ENCODE measurements at regions not wholly inside any gene's neighbourhood (a gene's known extent, or its start where the extent isn't known, plus 50 kb on each side); places are given as distances from the start of the nearest gene placed in this dataset.

DNA sequence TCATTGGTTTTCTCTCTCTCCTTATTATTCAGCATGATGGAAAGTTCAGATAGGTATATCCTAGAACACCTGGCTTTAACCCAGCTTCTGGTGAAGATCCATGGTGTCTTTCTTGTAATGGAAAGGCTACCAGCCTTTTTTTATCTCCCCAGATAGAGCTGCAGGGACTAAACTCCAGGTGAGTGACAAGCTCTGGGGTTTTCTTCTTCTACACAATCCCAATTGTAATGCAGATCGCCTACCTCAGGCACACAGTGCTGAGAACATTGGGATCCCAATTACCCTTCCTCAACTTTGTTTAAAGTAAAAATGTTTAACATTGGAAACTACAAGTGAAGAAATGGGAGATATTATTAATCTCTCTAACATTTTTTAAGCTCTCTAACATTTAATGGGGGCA, 1851.7 kb downstream of the PCDH9 start (continued):
- TF ChIP-seq, protein P1, sequence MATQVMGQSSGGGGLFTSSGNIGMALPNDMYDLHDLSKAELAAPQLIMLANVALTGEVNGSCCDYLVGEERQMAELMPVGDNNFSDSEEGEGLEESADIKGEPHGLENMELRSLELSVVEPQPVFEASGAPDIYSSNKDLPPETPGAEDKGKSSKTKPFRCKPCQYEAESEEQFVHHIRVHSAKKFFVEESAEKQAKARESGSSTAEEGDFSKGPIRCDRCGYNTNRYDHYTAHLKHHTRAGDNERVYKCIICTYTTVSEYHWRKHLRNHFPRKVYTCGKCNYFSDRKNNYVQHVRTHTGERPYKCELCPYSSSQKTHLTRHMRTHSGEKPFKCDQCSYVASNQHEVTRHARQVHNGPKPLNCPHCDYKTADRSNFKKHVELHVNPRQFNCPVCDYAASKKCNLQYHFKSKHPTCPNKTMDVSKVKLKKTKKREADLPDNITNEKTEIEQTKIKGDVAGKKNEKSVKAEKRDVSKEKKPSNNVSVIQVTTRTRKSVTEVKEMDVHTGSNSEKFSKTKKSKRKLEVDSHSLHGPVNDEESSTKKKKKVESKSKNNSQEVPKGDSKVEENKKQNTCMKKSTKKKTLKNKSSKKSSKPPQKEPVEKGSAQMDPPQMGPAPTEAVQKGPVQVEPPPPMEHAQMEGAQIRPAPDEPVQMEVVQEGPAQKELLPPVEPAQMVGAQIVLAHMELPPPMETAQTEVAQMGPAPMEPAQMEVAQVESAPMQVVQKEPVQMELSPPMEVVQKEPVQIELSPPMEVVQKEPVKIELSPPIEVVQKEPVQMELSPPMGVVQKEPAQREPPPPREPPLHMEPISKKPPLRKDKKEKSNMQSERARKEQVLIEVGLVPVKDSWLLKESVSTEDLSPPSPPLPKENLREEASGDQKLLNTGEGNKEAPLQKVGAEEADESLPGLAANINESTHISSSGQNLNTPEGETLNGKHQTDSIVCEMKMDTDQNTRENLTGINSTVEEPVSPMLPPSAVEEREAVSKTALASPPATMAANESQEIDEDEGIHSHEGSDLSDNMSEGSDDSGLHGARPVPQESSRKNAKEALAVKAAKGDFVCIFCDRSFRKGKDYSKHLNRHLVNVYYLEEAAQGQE (IDR thresholded peaks at IDR 0.05; ENCODE audit: low read depth), result no peak
- TF ChIP-seq YY1 (IDR thresholded peaks at IDR 0.05; ENCODE audit: extremely low read depth, insufficient replicate concordance, low read depth, low read length), result no peak
- TF ChIP-seq, protein P2, sequence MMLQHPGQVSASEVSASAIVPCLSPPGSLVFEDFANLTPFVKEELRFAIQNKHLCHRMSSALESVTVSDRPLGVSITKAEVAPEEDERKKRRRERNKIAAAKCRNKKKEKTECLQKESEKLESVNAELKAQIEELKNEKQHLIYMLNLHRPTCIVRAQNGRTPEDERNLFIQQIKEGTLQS (IDR thresholded peaks at IDR 0.05), result no peak
- no peak for TF ChIP-seq SRF (IDR thresholded peaks at IDR 0.05; ENCODE audit: low read depth)
- TF ChIP-seq RAD21 (IDR thresholded peaks at IDR 0.05; ENCODE audit: low read depth), result no peak
- TF ChIP-seq SP1 (IDR thresholded peaks at IDR 0.05; ENCODE audit: low read depth), result no peak
- TF ChIP-seq, protein P3, sequence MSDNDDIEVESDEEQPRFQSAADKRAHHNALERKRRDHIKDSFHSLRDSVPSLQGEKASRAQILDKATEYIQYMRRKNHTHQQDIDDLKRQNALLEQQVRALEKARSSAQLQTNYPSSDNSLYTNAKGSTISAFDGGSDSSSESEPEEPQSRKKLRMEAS (IDR thresholded peaks at IDR 0.05), result no peak

DNA sequence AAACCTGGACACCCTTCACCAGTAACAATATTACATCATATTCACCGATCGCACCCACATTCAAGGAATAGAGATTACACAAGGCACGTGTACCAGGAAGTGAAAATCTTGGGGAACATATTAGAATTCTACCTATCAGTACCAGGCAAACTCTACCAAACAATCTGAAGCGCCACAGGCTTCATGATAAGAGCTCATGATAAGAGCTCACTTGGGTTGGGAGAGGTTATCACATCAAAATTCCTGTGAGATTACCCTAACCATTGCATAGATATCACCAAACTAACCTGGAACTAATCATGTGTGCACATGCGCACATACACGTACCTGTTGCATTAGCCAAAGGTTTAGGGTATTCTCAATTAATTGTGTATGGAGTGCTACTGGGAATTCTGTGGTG, 1861.3 kb downstream of the PCDH9 start:
- H3K4me2 ChIP-seq (ENCODE audit: low read length), result no peak overlapping the region
- H3K36me3 ChIP-seq (ENCODE audit: control insufficient read depth in 1 of 2, insufficient read depth in 2 of 2, low read length in 2 of 2), result no peaks in the 10 kb centered on the region
- H4K20me1 ChIP-seq (ENCODE audit: insufficient read depth), result no peaks in the 10 kb centered on the region
- no peak overlapping the region for H2AFZ ChIP-seq (ENCODE audit: low read depth, low read length, poor library complexity, severe bottlenecking)
- ATAC-seq (no peak), DNase-seq (ENCODE audit: low read depth, low spot score) (no peak)
- H3K27ac ChIP-seq (ENCODE audit: low read depth, low read length), result no peak overlapping the region
- no peaks in the 10 kb centered on the region for H3K27me3 ChIP-seq (ENCODE audit: insufficient read depth, low read length)
- H3K9ac ChIP-seq (ENCODE audit: low read length), result no peak overlapping the region
- TF ChIP-seq EZH2 (IDR thresholded peaks at IDR 0.05) (no peak), POLR2AphosphoS5 (IDR thresholded peaks at IDR 0.05; ENCODE audit: low read depth, low read length) (no peak), EZH2phosphoT487 (IDR thresholded peaks at IDR 0.05; ENCODE audit: borderline replicate concordance) (no peak), RAD21 (IDR thresholded peaks at IDR 0.05; ENCODE audit: low read depth) (no peak), SRF (IDR thresholded peaks at IDR 0.05; ENCODE audit: low read depth) (no peak), POLR2A (IDR thresholded peaks at IDR 0.05; ENCODE audit: borderline replicate concordance, extremely low read depth, insufficient read depth, insufficient read length) (no peak), ELF1 (IDR thresholded peaks at IDR 0.05; ENCODE audit: borderline replicate concordance, low read depth) (no peak), CBX3 (IDR thresholded peaks at IDR 0.05; ENCODE audit: low read depth) (no peak)
- TF ChIP-seq, protein P4, sequence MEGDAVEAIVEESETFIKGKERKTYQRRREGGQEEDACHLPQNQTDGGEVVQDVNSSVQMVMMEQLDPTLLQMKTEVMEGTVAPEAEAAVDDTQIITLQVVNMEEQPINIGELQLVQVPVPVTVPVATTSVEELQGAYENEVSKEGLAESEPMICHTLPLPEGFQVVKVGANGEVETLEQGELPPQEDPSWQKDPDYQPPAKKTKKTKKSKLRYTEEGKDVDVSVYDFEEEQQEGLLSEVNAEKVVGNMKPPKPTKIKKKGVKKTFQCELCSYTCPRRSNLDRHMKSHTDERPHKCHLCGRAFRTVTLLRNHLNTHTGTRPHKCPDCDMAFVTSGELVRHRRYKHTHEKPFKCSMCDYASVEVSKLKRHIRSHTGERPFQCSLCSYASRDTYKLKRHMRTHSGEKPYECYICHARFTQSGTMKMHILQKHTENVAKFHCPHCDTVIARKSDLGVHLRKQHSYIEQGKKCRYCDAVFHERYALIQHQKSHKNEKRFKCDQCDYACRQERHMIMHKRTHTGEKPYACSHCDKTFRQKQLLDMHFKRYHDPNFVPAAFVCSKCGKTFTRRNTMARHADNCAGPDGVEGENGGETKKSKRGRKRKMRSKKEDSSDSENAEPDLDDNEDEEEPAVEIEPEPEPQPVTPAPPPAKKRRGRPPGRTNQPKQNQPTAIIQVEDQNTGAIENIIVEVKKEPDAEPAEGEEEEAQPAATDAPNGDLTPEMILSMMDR (IDR thresholded peaks at IDR 0.05 in 2 of 3, conservative IDR thresholded peaks at IDR 0.05 in 1 of 3; ENCODE audit: borderline replicate concordance in 1 of 3, insufficient read depth in 1 of 3, low read depth in 2 of 3, low read length in 2 of 3), result no peak
- H3K9me3 ChIP-seq (ENCODE audit: control insufficient read depth in 1 of 2, insufficient read depth in 1 of 2, low read depth in 1 of 2, low read length in 2 of 2), result no peaks in the 10 kb centered on the region
- no peaks in the 10 kb centered on the region for H3K79me2 ChIP-seq (ENCODE audit: insufficient read depth, low read length)
- H3K9me2 ChIP-seq (ENCODE audit: insufficient read depth), result no peaks in the 10 kb centered on the region
- H3K4me1 ChIP-seq (ENCODE audit: control insufficient read depth in 1 of 2, insufficient read depth in 2 of 2, low read length in 2 of 2), result no peaks in the 10 kb centered on the region
- RAD21 ChIA-PET (ENCODE audit: low non-redundant PET in 1 of 2, low total read pairs in 2 of 2, uncharacterized antibody in 2 of 2, unreplicated experiment in 2 of 2), result no interaction called here
- no peak overlapping the region for H3K4me3 ChIP-seq (replicated peaks in 1 of 2; ENCODE audit: low read depth in 1 of 2, low read length in 2 of 2)
- BruUV-seq (replicated peaks), result no TSS peak
- POLR2A ChIA-PET, result no interaction called here
- intact Hi-C loops (cut with micrococcal nuclease), result no loop called here
- CTCF ChIA-PET, result no interaction called here

Measured in HCT116 (cell line).